ENCODE measurements at regions not wholly inside any gene's neighbourhood (a gene's known extent, or its start where the extent isn't known, plus 50 kb on each side); places are given as distances from the start of the nearest gene placed in this dataset.

DNA sequence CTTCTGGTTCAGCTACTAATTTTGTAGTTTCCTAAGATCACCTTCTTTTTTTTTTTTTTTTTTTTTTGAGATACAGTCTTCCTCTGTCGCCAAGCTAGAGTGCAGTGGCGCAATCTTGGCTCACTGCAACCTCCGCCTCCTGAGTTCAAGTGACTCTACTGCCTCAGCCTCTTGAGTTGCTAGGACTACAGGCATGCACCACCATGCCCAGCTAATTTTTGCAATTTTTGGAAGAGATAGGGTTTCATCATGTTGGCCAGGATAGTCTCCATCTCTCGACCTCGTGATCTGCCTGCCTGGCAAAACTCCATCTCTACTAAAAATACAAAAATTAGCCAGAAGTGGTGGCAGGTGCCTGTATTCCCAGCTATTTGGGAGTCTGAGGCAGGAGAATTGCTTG is 301.5 kb upstream of the TFPI start:
- TF ChIP-seq ASH2L (IDR thresholded peaks at IDR 0.05; ENCODE audit: low read length) (no peak), YY1 (IDR thresholded peaks at IDR 0.05; ENCODE audit: low read depth, low read length) (no peak), CTCF (IDR thresholded peaks at IDR 0.05; ENCODE audit: control extremely low read depth in 1 of 3, insufficient read depth in 1 of 3, low read depth in 1 of 3, low read length in 3 of 3) (no peak), CEBPB (IDR thresholded peaks at IDR 0.05; ENCODE audit: low read depth, low read length) (no peak)

Measured in H1 (cell line).